ENCODE measurements at regions not wholly inside any gene's neighbourhood (a gene's known extent, or its start where the extent isn't known, plus 50 kb on each side); places are given as distances from the start of the nearest gene placed in this dataset.

DNA sequence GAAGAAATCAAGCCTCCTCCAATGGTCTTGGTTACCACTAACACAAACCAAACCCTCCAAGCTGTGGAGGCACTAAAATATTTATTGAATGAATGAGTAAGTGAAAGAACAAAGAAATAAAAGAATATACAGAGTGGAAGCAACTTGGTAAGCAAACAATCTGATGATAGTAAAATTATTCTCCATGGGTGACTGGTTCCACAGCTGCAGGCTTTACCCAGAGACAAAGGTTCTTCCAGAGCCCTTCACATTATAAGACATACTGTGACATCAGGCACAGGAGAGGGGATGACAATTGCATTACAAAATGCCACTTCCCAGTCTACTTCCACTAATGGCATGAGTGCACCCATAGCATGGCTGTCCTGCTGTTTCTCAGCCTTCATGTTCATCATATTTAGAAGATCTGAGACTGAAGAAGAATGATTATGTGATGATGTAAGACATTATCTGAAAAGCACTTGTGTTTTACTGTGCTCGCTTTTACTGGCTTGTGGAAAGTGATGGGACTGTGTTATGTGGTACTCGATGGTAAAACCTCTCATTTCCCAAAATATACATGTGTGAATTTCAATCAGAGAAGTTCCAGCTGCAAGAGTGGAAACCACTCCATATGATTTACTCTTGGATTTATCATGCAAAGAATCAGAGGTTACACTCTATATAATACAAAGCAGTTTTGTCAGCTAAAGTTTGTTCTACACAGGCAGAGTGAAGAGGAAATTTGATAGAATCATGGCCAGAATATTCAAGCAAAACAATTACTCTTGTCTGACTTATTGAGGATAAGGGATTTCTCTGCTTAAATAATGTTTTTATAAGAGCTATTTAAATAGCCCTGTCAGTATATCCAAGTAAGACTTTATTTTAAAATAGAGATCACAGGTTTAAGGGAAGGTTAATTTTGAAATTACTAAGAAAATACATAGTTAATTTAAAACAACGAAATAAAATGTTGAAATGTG lies 220.2 kb upstream of the NBEA start:
- in situ Hi-C loops (cut with MboI; ENCODE audit: low sequenced_read_pairs): no loop called here
- Histone ChIP-seq H3K56ac (ENCODE audit: extremely low read depth, insufficient read depth, low read length) (no peak overlapping the region), H2BK15ac (ENCODE audit: low read depth, low read length) (no peak overlapping the region), H3K27me3 (ENCODE audit: control insufficient read depth, insufficient read depth, low read length) (no peaks in the 10 kb centered on the region), H2AFZ (replicated peaks; ENCODE audit: low read length, poor library complexity) (no peak overlapping the region), H3K14ac (replicated peaks; ENCODE audit: low read depth, low read length) (no peak overlapping the region), H4K5ac (ENCODE audit: low read depth, low read length) (no peak overlapping the region), H3K9me1 (ENCODE audit: insufficient read depth, low read length) (no peaks in the 10 kb centered on the region), H2AK5ac (ENCODE audit: low read depth, low read length) (no peak overlapping the region), H4K91ac (ENCODE audit: insufficient read depth, low read depth, low read length) (no peak overlapping the region), H3K18ac (ENCODE audit: low read depth, low read length) (no peak overlapping the region), H3K79me1 (ENCODE audit: low read depth in 1 of 2, low read length in 2 of 2) (no peaks in the 10 kb centered on the region), H2AK9ac (replicated peaks; ENCODE audit: low read depth, low read length, poor library complexity) (no peak overlapping the region), H3K27ac (ENCODE audit: insufficient read depth, low read length) (no peak overlapping the region), H3K9ac (ENCODE audit: low read depth, low read length) (no peak overlapping the region), H3K4me3 (ENCODE audit: insufficient read depth, low read depth, low read length) (no peak overlapping the region), H3K4me2 (ENCODE audit: low read depth, low read length) (no peak overlapping the region), H3K4me1 (ENCODE audit: control insufficient read depth, insufficient read depth, low read length) (no peaks in the 10 kb centered on the region), H2BK20ac (ENCODE audit: low read depth, low read length) (no peak overlapping the region), H3K4ac (ENCODE audit: low read depth, low read length) (no peak overlapping the region), H4K20me1 (ENCODE audit: insufficient read depth, low read length) (no peaks in the 10 kb centered on the region), H2BK120ac (ENCODE audit: low read depth, low read length) (no peak overlapping the region), H3K36me3 (ENCODE audit: control insufficient read depth, insufficient read depth, low read length) (no peaks in the 10 kb centered on the region), H2BK5ac (ENCODE audit: low read depth, low read length, poor library complexity, severe bottlenecking) (no peak overlapping the region), H3K9me3 (ENCODE audit: control insufficient read depth, insufficient read depth, low read length) (no peaks in the 10 kb centered on the region), H3K23ac (ENCODE audit: low read depth, low read length) (no peak overlapping the region), H4K8ac (ENCODE audit: low read depth in 2 of 2, low read length in 2 of 2) (no peak overlapping the region)
- WGBS, 2 experiments (ENCODE audit: extremely low coverage in 2 of 2, insufficient read length in 1 of 2): no CpG with 5 or more reads among the region's 3 CpGs
- no TSS peak for BruUV-seq (replicated peaks)
- CTCF ChIA-PET: no interaction called here
- DNase-seq (no peak), ATAC-seq (ENCODE audit: low read depth) (no peak)
- TF ChIP-seq CEBPB (IDR thresholded peaks at IDR 0.05; ENCODE audit: low read depth, low read length) (no peak), MAZ (IDR thresholded peaks at IDR 0.05; ENCODE audit: borderline replicate concordance, low read depth, low read length) (no peak), FOS (IDR thresholded peaks at IDR 0.05; ENCODE audit: low read depth, low read length) (no peak), POLR2A (IDR thresholded peaks at IDR 0.05; ENCODE audit: low read depth, low read length) (no peak), BHLHE40 (IDR thresholded peaks at IDR 0.05; ENCODE audit: low read depth, low read length) (no peak), NFE2L2 (IDR thresholded peaks at IDR 0.05; ENCODE audit: low read depth, low read length) (no peak), RFX5 (IDR thresholded peaks at IDR 0.05; ENCODE audit: low read depth, low read length) (no peak), SMC3 (IDR thresholded peaks at IDR 0.05; ENCODE audit: low read depth, low read length) (no peak), MXI1 (IDR thresholded peaks at IDR 0.05; ENCODE audit: borderline replicate concordance, low read depth, low read length) (no peak), RCOR1 (IDR thresholded peaks at IDR 0.05; ENCODE audit: insufficient replicate concordance, low read length) (no peak), CHD1 (IDR thresholded peaks at IDR 0.05; ENCODE audit: low read depth, low read length) (no peak)
- TF ChIP-seq, protein P1, sequence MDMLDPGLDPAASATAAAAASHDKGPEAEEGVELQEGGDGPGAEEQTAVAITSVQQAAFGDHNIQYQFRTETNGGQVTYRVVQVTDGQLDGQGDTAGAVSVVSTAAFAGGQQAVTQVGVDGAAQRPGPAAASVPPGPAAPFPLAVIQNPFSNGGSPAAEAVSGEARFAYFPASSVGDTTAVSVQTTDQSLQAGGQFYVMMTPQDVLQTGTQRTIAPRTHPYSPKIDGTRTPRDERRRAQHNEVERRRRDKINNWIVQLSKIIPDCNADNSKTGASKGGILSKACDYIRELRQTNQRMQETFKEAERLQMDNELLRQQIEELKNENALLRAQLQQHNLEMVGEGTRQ (IDR thresholded peaks at IDR 0.05; ENCODE audit: low read depth, low read length): no peak
- TF ChIP-seq, protein P2, sequence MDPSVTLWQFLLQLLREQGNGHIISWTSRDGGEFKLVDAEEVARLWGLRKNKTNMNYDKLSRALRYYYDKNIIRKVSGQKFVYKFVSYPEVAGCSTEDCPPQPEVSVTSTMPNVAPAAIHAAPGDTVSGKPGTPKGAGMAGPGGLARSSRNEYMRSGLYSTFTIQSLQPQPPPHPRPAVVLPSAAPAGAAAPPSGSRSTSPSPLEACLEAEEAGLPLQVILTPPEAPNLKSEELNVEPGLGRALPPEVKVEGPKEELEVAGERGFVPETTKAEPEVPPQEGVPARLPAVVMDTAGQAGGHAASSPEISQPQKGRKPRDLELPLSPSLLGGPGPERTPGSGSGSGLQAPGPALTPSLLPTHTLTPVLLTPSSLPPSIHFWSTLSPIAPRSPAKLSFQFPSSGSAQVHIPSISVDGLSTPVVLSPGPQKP (IDR thresholded peaks at IDR 0.05; ENCODE audit: borderline replicate concordance, low read depth, low read length): no peak
- TF ChIP-seq, protein P3, sequence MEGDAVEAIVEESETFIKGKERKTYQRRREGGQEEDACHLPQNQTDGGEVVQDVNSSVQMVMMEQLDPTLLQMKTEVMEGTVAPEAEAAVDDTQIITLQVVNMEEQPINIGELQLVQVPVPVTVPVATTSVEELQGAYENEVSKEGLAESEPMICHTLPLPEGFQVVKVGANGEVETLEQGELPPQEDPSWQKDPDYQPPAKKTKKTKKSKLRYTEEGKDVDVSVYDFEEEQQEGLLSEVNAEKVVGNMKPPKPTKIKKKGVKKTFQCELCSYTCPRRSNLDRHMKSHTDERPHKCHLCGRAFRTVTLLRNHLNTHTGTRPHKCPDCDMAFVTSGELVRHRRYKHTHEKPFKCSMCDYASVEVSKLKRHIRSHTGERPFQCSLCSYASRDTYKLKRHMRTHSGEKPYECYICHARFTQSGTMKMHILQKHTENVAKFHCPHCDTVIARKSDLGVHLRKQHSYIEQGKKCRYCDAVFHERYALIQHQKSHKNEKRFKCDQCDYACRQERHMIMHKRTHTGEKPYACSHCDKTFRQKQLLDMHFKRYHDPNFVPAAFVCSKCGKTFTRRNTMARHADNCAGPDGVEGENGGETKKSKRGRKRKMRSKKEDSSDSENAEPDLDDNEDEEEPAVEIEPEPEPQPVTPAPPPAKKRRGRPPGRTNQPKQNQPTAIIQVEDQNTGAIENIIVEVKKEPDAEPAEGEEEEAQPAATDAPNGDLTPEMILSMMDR (conservative IDR thresholded peaks at IDR 0.05; ENCODE audit: low read depth, low read length): no peak
- dilution Hi-C loops (cut with HindIII; ENCODE audit: low sequenced_read_pairs, unreplicated experiment): no loop called here
- POLR2A ChIA-PET (ENCODE audit: unreplicated experiment): no interaction called here
- intact Hi-C loops (cut with micrococcal nuclease): no loop called here

Data from IMR-90 (cell line).